ENCODE measurements at regions not wholly inside any gene's neighbourhood (a gene's known extent, or its start where the extent isn't known, plus 50 kb on each side); places are given as distances from the start of the nearest gene placed in this dataset.
"Not testable (repeated sequence)": the region's sequence is repeated elsewhere in the genome, so short reads cannot be mapped to it uniquely, and the experiment has no call there.

DNA sequence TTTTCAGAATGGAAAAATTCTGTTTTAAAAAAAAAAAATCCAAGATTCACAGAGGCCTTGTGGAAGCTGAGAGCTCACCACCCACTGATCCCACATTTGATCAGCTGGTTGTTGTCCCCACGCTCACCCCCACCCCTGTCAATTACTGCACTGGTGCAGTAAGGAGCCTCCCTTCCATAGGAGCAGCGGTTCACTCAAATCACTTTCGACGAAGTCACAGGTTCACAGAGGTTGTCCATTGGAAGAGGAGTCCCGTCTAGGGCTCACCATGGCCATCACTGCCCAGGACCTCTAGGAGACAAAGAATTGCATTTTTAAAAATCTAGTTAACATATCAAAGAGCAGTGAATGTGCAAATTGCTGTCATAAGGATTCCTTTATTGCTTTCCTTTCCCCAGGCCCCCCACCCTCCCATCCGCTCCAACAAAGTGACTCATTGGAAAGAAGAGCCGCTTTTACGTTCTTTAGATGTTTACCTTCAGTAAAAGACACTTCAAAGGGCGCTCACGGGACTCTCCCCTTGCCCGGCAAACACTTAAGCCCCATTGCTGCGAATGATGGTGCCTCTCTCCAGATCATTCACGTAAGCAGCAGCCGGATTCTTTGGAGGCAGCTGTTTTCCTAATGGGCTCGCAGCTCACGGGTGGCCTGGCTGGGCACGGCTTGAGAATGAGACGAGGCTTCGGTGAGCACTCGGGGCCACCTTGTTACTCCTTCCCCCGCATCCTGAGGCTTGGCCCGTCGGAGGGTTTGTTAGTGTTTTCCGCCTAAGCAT lies 165.5 kb upstream of the SALL3 start:
- DNase-seq (ENCODE audit: low read depth) = no peak

DNA sequence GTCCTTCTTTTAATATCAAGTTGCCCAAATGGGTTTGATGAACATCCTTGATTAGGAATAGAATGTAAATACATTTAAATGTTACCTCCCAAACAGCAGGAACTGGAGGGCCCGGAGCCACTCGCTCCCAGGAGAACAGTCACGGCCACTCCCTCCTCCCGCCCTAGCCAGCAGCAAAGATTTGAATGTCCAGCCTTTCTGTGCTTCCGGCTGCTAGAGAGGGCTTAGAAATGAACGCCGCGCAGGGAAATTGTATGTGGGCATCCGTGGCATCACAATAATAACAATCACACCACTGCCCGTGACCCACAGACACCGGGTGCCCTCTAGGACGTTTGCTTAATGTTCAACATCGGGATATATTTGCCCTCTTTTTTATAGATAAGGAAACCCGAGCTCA lies 164.9 kb upstream of the SALL3 start:
- no peak for DNase-seq (ENCODE audit: low read depth)

GRCh38 chr18:78816114-78816513 lies 163.5 kb upstream of the SALL3 start:
- no peak for DNase-seq (ENCODE audit: low read depth)

DNA sequence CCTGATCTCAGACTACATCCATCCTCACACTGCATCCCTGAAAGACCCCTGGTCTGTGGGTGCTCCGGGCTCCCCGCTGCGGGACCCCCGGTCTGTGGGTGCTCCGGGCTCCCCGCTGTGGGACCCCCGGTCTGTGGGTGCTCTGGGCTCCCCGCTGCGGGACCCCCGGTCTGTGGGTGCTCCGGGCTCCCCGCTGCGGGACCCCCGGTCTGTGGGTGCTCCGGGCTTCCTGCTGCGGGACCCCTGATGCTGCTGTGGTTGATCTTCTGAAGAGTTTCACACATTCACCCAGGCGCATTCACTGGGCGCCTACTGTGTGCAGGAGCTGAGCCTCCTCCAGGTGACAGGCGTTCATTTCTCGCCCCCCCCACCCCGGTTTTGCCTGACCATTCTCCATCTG lies 162.7 kb upstream of the SALL3 start:
- no peak for DNase-seq (ENCODE audit: low read depth)

DNA sequence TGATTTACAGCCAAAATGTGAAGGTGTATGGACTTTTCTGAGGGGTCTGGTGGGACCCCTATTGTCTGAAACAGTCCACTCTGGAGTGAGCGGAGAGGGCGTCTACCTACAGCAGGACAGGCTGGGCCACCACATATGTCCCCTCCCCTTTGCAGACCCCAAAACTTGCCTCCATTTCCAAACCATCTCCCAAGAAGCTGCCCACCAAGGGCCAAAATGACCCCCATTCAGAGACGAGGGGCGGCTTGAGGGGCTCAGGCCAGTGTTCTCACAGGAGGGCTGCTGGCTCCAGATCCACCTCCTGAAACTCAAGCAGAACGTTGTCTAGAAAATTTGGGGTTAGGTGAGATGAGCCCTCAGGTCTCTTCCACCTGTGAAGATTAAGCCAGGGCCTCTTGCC lies 161.1 kb upstream of the SALL3 start:
- DNase-seq (ENCODE audit: low read depth) = no peak

DNA sequence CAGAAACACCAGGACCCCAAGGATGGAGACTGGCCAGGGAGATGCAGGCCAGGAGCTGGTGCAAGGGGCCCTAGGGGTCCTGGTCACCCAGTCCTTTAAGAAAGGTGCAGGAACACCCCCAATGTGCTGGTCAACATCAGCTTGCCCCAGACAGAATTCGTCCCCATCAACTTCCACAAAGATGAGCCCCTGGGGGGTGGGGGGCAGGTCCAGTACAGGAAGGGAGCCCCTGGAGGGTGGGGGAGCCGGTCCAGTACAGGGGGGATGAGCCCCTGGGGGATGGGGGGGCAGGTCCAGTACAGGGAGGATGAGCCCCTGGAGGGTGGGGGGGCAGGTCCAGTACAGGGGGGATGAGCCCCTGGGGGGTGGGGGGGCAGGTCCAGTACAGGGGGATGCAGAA lies 160.7 kb upstream of the SALL3 start:
- no peak for DNase-seq (ENCODE audit: low read depth)

DNA sequence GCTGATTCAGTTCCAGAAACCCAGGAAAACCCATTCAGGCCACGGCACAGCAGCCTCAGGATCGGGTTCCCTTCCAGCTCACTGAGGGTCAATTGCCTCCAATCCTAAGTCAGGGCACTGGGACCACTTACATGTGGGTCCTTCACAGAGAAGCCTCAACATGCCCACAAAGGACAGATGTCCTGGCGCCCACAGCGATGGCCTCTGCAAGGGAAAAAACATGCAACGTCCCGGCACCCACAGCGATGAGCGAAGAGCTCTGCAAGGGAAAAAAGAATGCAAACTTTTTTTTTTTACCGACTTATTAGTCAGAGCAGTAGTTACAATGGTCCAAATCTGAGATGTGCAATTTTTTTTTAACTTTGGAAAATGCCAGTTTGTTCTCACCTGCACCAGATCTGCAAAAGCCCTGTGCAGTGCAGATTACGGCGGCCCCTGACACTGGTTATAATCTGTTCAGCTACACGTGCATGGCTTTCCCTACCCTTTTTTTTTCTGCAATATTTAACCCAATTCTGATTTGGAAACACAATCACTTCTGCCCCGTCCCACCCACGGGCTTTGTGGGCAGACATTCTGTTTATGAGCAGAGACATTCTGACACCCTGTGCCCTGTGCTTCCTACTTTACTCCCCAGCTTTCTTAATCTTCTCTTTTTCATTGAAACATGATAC lies 159.3 kb upstream of the SALL3 start:
- DNase-seq (ENCODE audit: low read depth) = no peak

- no peak for DNase-seq (ENCODE audit: low read depth)
These were observed 158.2 kb upstream of the SALL3 start for GRCh38 chr18:78821396-78821795.

GRCh38 chr18:78822171-78822948 lies 157.3 kb upstream of the SALL3 start:
- no peak for DNase-seq (ENCODE audit: low read depth)

DNA sequence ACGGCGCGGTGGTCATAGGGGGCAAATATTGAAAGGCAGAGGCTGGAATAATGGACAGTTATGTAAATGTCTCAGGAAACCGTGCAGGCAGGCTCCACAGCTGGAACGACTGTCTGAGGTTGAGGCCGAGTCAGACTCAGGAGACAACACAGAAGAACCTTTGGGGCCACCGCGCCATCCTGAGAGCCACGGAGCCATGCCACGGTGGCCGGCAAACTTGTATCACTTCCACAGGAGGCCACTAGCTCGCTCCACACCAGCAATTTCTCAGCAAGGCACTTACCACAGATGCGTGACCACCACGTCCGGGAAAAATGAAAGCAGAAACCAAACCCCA lies 156.7 kb upstream of the SALL3 start:
- no peak for DNase-seq (ENCODE audit: low read depth)

GRCh38 chr18:78825168-78825567 lies 154.4 kb upstream of the SALL3 start:
- DNase-seq (ENCODE audit: low read depth) = no peak

DNA sequence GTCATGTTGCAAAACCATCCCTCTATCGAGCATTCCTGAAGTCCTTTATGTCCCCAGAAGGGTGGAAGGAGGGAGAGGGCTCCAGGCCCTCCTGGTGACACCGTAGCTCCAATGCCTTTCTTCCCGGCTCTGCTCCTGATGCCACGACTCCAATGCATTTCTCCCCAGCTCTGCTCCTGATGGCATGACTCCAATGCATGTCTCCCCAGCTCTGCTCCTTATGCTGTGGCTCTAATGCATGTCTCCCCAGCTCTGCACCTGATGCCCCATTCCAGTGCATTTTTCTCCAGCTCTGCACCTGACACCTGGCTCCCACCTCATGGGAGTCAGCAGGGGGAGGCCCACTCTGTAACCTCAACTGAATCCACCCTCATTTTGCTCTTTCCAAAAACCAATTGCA lies 153.0 kb upstream of the SALL3 start:
- no peak for DNase-seq (ENCODE audit: low read depth)

DNA sequence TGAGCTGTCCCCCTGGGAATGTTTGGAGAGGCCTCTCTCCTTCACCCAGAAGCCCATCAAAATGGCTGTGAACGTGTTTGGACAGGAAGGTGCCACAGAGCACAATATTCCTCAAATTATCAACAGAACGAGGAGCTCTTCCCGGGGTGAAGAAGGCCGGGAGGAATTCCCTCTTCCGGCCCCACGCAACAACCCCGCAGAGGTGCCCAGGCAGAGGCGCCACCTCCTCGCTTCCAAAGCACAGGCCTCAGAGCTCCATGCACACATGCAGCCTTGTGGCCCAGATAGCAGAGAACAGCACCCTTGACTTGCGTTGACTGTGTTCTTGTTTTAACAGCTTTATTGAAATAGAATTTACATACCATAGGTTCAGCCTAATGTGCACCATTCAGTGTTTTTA lies 152.5 kb upstream of the SALL3 start:
- DNase-seq (ENCODE audit: low read depth) = no peak

DNA sequence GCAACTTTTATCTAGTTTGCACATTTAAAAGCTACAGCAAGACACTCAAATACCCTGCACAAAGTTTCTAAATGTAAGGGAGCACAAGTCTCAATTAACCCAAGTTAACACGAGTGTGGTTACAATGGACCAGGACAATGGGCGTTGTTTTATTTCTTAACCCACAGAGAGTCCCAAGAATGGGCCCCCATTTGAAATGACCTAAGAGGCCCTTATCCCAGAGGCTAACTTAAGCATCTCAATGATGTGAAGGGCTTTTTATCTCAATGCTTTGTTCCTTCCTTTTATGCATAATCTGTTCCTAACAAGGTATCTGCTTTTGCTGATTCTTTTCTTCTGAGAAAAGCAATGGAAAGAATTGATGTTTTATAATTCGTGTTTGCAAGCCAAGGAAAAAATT lies 151.5 kb upstream of the SALL3 start:
- DNase-seq (ENCODE audit: low read depth) = no peak

DNA sequence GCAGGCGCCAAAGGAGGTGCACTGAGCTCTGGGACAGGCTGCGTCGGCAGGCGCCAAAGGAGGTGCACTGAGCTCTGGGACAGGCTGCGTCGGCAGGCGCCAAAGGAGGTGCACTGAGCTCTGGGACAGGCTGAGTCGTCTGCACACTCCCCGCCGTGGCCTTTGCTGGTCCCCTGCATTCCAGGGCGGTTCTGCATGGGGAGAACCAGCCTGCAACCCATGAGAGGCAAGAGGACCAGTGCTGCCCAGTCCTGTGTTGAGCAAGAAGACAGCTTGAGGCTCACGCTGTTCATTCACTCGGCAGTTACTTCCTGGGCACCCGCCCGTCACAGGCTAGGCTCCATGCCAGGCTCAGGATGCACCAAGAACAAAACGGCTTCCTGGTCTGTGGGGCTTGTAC lies 150.6 kb upstream of the SALL3 start:
- not testable (repeated sequence) for DNase-seq (ENCODE audit: low read depth)

DNA sequence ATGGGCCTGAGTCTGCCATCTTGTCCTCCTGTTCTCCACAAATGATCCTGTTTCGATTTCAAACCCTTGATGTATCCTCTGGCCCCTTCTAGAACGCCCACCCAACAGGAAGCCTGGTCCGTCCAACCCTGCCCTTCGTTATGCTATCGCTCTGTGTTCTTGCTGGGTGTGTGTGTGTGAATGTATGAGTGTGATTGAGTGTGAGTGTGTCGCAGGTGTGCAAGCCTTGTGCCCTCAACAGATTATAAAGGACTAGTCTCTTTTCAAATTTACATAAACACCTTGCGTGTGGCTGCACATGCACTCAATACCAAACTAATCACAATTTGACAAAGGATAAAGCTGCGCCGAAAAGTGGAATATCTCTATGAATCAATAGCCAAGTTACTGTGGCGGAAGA lies 149.5 kb upstream of the SALL3 start:
- DNase-seq (ENCODE audit: low read depth) = no peak

GRCh38 chr18:78830826-78831225 lies 148.8 kb upstream of the SALL3 start:
- DNase-seq (ENCODE audit: low read depth) = no peak

DNA sequence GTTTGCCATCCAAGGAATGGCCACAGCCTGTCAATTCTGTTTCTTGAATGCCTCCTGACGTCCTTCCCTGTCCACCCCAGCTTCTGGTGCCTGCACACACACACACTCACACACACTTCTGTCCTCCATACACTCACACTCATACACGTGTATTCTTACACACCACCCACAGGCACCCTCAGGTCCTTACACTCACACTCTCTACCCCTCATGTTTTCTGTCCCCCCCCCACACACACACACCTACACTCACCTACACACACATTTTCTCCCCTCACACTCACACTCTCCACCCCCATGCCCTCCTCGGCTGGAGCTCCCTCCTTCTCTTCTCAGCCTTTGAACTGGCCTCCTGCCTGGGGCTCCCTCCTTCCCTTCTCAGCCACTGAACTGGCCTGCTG lies 148.0 kb upstream of the SALL3 start:
- no peak for DNase-seq (ENCODE audit: low read depth)

DNA sequence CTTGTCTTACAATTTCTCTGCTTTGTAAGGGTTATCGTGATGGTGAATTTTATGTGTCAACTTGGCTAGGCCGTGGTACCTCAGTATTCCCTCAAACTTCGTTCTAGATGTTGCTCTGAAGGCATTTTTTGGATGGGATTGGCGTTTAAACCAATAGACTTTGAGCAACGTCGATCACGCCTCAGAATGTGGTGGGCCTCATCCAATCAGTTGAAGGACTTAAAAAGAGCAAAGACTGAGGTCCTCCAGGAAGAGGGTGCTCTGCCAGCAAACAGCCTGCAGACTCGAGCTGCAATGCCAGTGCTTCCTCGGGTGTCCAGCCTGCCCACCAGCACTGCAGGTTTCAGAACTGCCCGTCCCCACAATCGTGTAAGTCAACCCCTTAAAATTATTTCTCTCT lies 145.8 kb upstream of the SALL3 start:
- DNase-seq (ENCODE audit: low read depth) = no peak

DNA sequence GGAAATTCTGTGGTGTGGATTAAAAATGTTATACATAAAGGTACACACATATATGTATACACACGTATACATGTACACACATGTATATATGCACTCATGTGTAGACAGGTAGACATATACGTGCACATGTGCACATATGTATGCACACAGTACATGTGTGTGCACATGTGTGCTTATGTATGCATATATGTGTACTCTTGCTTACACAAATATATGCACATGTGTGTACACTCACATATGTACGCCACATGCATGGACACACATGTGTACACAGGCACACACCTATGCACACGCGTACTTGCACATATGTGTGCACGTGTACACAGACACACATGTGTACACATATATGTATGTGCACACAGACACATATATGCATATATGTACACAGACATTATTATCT lies 142.8 kb upstream of the SALL3 start:
- DNase-seq (ENCODE audit: low read depth) = no peak

DNA sequence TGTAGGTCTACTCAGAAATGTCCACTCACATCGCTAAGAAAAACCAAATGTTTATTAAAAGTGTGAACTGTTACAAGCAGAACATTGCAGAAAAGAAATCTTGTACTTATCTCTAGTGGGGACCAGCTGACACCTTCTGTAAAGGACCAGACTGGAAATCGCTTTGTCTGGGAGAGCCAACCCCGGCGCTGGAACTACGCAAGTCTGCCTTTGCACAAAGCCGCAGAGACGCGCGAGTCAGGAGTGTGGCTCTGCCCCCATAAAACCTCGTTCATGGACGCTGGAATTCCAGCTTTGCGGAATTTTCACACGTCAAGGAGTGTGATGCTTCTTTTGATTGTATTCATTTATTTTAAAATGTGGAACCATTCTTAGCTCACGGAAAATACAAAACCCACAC lies 141.9 kb upstream of the SALL3 start:
- no peak for DNase-seq (ENCODE audit: low read depth)

- no peak for DNase-seq (ENCODE audit: low read depth)
These were observed 141.4 kb upstream of the SALL3 start for GRCh38 chr18:78838183-78838582.

GRCh38 chr18:78849046-78849445 lies 130.6 kb upstream of the SALL3 start:
- DNase-seq (ENCODE audit: low read depth) = no peak
